ENCODE measurements at regions not wholly inside any gene's neighbourhood (a gene's known extent, or its start where the extent isn't known, plus 50 kb on each side); places are given as distances from the start of the nearest gene placed in this dataset.

- intact Hi-C loops (cut with DNase I): no loop called here
- Histone ChIP-seq H3K4me1 (ENCODE audit: control insufficient read depth in 2 of 3, insufficient read depth in 2 of 3, low read depth in 1 of 3, low read length in 3 of 3) (no peaks in the 10 kb centered on the region), H3K27me3 (ENCODE audit: control insufficient read depth, insufficient read depth, low read length) (no peaks in the 10 kb centered on the region), H3K9ac (ENCODE audit: low read length in 3 of 3) (no peak overlapping the region), H3K27ac (ENCODE audit: low read depth in 2 of 2, low read length in 2 of 2) (no peak overlapping the region), H3K36me3 (ENCODE audit: control insufficient read depth in 2 of 3, insufficient read depth in 3 of 3, low read length in 3 of 3) (no peaks in the 10 kb centered on the region), H3K4me3 (ENCODE audit: low read length in 3 of 3) (no peak overlapping the region), H3K9me3 (ENCODE audit: control insufficient read depth in 2 of 3, insufficient read depth in 1 of 3, low read length in 3 of 3) (no peaks in the 10 kb centered on the region)
- DNase-seq: no peak
- TF ChIP-seq CTCF (IDR thresholded peaks at IDR 0.05; ENCODE audit: borderline replicate concordance, extremely low read depth, insufficient read depth): no peak
- FAIRE-seq: no peak
Measured at GRCh38 chr3:117618462-117618861, 908.9 kb downstream of the TUSC7 start.

- H3K9ac ChIP-seq (ENCODE audit: low read length in 3 of 3): no peak overlapping the region
- no peak for TF ChIP-seq CTCF (IDR thresholded peaks at IDR 0.05; ENCODE audit: borderline replicate concordance, extremely low read depth, insufficient read depth)
- DNase-seq: no peak
- H3K4me1 ChIP-seq (ENCODE audit: control insufficient read depth in 2 of 3, insufficient read depth in 2 of 3, low read depth in 1 of 3, low read length in 3 of 3): no peaks in the 10 kb centered on the region
- no peaks in the 10 kb centered on the region for H3K36me3 ChIP-seq (ENCODE audit: control insufficient read depth in 2 of 3, insufficient read depth in 3 of 3, low read length in 3 of 3)
- no peaks in the 10 kb centered on the region for H3K9me3 ChIP-seq (ENCODE audit: control insufficient read depth in 2 of 3, insufficient read depth in 1 of 3, low read length in 3 of 3)
- H3K27ac ChIP-seq (ENCODE audit: low read depth in 2 of 2, low read length in 2 of 2): no peak overlapping the region
- intact Hi-C loops (cut with DNase I): no loop called here
- no peak for FAIRE-seq
- H3K27me3 ChIP-seq (ENCODE audit: control insufficient read depth, insufficient read depth, low read length): no peaks in the 10 kb centered on the region
- H3K4me3 ChIP-seq (ENCODE audit: low read length in 3 of 3): no peak overlapping the region
Measured at GRCh38 chr3:117619805-117620204, 910.2 kb downstream of the TUSC7 start.

GRCh38 chr3:117622171-117622841, 912.7 kb downstream of the TUSC7 start:
- Histone ChIP-seq H3K9me3 (ENCODE audit: control insufficient read depth in 2 of 3, insufficient read depth in 1 of 3, low read length in 3 of 3) (no peaks in the 10 kb centered on the region), H3K27ac (ENCODE audit: low read depth in 2 of 2, low read length in 2 of 2) (no peak overlapping the region), H3K4me3 (ENCODE audit: low read length in 3 of 3) (no peak overlapping the region), H3K36me3 (ENCODE audit: control insufficient read depth in 2 of 3, insufficient read depth in 3 of 3, low read length in 3 of 3) (no peaks in the 10 kb centered on the region), H3K9ac (ENCODE audit: low read length in 3 of 3) (no peak overlapping the region), H3K27me3 (ENCODE audit: control insufficient read depth, insufficient read depth, low read length) (no peaks in the 10 kb centered on the region), H3K4me1 (ENCODE audit: control insufficient read depth in 2 of 3, insufficient read depth in 2 of 3, low read depth in 1 of 3, low read length in 3 of 3) (no peaks in the 10 kb centered on the region)
- no peak for FAIRE-seq
- intact Hi-C loops (cut with DNase I): no loop called here
- DNase-seq: peak in 1 of 5 donors; percentile 13
- no peak for TF ChIP-seq CTCF (IDR thresholded peaks at IDR 0.05; ENCODE audit: borderline replicate concordance, extremely low read depth, insufficient read depth)

- Histone ChIP-seq H3K4me1 (ENCODE audit: control insufficient read depth in 2 of 3, insufficient read depth in 2 of 3, low read depth in 1 of 3, low read length in 3 of 3) (peaks cover 0 to 2% (median 0%) of the 10 kb centered on the region in 3 donors), H3K27me3 (ENCODE audit: control insufficient read depth, insufficient read depth, low read length) (no peaks in the 10 kb centered on the region), H3K4me3 (ENCODE audit: low read length in 3 of 3) (no peak overlapping the region), H3K27ac (ENCODE audit: low read depth in 2 of 2, low read length in 2 of 2) (no peak overlapping the region), H3K9me3 (ENCODE audit: control insufficient read depth in 2 of 3, insufficient read depth in 1 of 3, low read length in 3 of 3) (no peaks in the 10 kb centered on the region), H3K9ac (ENCODE audit: low read length in 3 of 3) (no peak overlapping the region), H3K36me3 (ENCODE audit: control insufficient read depth in 2 of 3, insufficient read depth in 3 of 3, low read length in 3 of 3) (no peaks in the 10 kb centered on the region)
- DNase-seq (no peak), FAIRE-seq (no peak)
- TF ChIP-seq CTCF (IDR thresholded peaks at IDR 0.05; ENCODE audit: borderline replicate concordance, extremely low read depth, insufficient read depth): no peak
- intact Hi-C loops (cut with DNase I): no loop called here
Measured at GRCh38 chr3:117624424-117624823, 914.8 kb downstream of the TUSC7 start.

All from kidney (tissue), 13 donors.